ENCODE measurements at regions not wholly inside any gene's neighbourhood (a gene's known extent, or its start where the extent isn't known, plus 50 kb on each side); places are given as distances from the start of the nearest gene placed in this dataset.

- DNase-seq, result no peak
These were observed 687.0 kb upstream of the ADGRL4 start for GRCh38 chr1:79693441-79694114.

GRCh38 chr1:79692519-79692918, 686.0 kb upstream of the ADGRL4 start:
- DNase-seq, result no peak

- DNase-seq, result no peak
These were observed 682.4 kb upstream of the ADGRL4 start for GRCh38 chr1:79688932-79689331.

- no peak for DNase-seq
These were observed 676.9 kb upstream of the ADGRL4 start for GRCh38 chr1:79683420-79683819.

GRCh38 chr1:79682478-79682877, 675.9 kb upstream of the ADGRL4 start:
- DNase-seq, result no peak

- DNase-seq, result no peak
These were observed 674.9 kb upstream of the ADGRL4 start for GRCh38 chr1:79681382-79681781.

GRCh38 chr1:79679916-79680315, 673.4 kb upstream of the ADGRL4 start:
- no peak for DNase-seq

- DNase-seq, result no peak
These were observed 661.5 kb upstream of the ADGRL4 start for GRCh38 chr1:79667848-79668696.

- DNase-seq, result no peak
These were observed 660.6 kb upstream of the ADGRL4 start for GRCh38 chr1:79667166-79667565.

GRCh38 chr1:79663916-79664315, 657.4 kb upstream of the ADGRL4 start:
- DNase-seq, result no peak

- no peak for DNase-seq
These were observed 656.1 kb upstream of the ADGRL4 start for GRCh38 chr1:79662596-79662995.

- DNase-seq, result no peak
These were observed 653.6 kb upstream of the ADGRL4 start for GRCh38 chr1:79660129-79660528.

GRCh38 chr1:79657951-79658658, 651.6 kb upstream of the ADGRL4 start:
- no peak for DNase-seq

- DNase-seq, result no peak
These were observed 649.3 kb upstream of the ADGRL4 start for GRCh38 chr1:79655876-79656275.

- DNase-seq, result no peak
These were observed 645.9 kb upstream of the ADGRL4 start for GRCh38 chr1:79652426-79652825.

- no peak for DNase-seq
These were observed 641.6 kb upstream of the ADGRL4 start for GRCh38 chr1:79648126-79648525.

- DNase-seq, result no peak
These were observed 640.4 kb upstream of the ADGRL4 start for GRCh38 chr1:79646880-79647279.

GRCh38 chr1:79638382-79638781, 631.9 kb upstream of the ADGRL4 start:
- DNase-seq, result no peak

GRCh38 chr1:79633456-79633855, 626.9 kb upstream of the ADGRL4 start:
- DNase-seq, result no peak

GRCh38 chr1:79629414-79629813, 622.9 kb upstream of the ADGRL4 start:
- no peak for DNase-seq

GRCh38 chr1:79617777-79618176, 611.2 kb upstream of the ADGRL4 start:
- DNase-seq, result no peak

- no peak for DNase-seq
These were observed 608.2 kb upstream of the ADGRL4 start for GRCh38 chr1:79614762-79615161.

GRCh38 chr1:79614106-79614505, 607.6 kb upstream of the ADGRL4 start:
- no peak for DNase-seq

- DNase-seq, result no peak
These were observed 606.5 kb upstream of the ADGRL4 start for GRCh38 chr1:79613046-79613445.
